ENCODE measurements at regions not wholly inside any gene's neighbourhood (a gene's known extent, or its start where the extent isn't known, plus 50 kb on each side); places are given as distances from the start of the nearest gene placed in this dataset.

DNA sequence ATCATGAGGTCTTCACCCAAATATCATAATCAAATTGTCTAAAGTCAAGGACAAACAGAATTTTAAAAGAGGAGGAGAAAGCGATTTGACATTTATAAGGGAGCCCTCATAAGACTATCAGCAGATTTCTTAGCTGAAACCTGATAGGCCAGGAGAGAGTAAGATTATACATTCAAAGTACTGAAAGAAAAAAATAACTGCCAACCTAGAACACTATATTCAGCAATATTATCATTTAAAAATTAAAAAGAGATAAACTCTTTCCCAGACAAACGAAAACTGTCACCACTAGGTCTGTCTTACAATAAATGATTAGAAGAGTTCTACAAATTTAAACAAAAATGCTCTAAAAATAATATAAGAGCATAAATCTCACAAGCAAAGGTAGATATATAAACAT is 154.1 kb upstream of the TMEM106B start:
- WGBS, result 69% methylated on average over 2 of the region's 2 CpGs
- H3K4me1 ChIP-seq (ENCODE audit: control insufficient read depth in 4 of 4, insufficient read depth in 4 of 4, low read length in 3 of 4), result no peaks in the 10 kb centered on the region
- H3K36me3 ChIP-seq (ENCODE audit: control insufficient read depth in 4 of 4, insufficient read depth in 3 of 4, low read depth in 1 of 4, low read length in 3 of 4), result no peaks in the 10 kb centered on the region
- H3K4me3 ChIP-seq (ENCODE audit: low read depth in 1 of 3, low read length in 3 of 3), result no peak overlapping the region
- H3K27ac ChIP-seq (ENCODE audit: low read depth in 1 of 2, low read length in 2 of 2), result no peak overlapping the region
- no peak for TF ChIP-seq RAD21 (IDR thresholded peaks at IDR 0.05)
- TF ChIP-seq TAF1 (conservative IDR thresholded peaks at IDR 0.05), result no peak
- TF ChIP-seq FOXA1 (IDR thresholded peaks at IDR 0.05), result no peak
- TF ChIP-seq, protein P1, sequence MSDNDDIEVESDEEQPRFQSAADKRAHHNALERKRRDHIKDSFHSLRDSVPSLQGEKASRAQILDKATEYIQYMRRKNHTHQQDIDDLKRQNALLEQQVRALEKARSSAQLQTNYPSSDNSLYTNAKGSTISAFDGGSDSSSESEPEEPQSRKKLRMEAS (IDR thresholded peaks at IDR 0.05), result no peak
- no peak for TF ChIP-seq EGR1 (IDR thresholded peaks at IDR 0.05; ENCODE audit: low read depth in 2 of 2)
- no peak for TF ChIP-seq GABPA (IDR thresholded peaks at IDR 0.05 in 1 of 2, conservative IDR thresholded peaks at IDR 0.05 in 1 of 2)
- H3K27me3 ChIP-seq (ENCODE audit: control insufficient read depth in 4 of 4, insufficient read depth in 4 of 4, low read length in 3 of 4), result no peaks in the 10 kb centered on the region
- no peak overlapping the region for H3K9ac ChIP-seq (ENCODE audit: low read depth in 1 of 2, low read length in 2 of 2)
- DNase-seq (ENCODE audit: low spot score), result no peak
- peaks cover 0 to 15% (median 6%) of the 10 kb centered on the region in 4 donors for H3K9me3 ChIP-seq (ENCODE audit: control insufficient read depth in 4 of 4, low read length in 3 of 4)

DNA sequence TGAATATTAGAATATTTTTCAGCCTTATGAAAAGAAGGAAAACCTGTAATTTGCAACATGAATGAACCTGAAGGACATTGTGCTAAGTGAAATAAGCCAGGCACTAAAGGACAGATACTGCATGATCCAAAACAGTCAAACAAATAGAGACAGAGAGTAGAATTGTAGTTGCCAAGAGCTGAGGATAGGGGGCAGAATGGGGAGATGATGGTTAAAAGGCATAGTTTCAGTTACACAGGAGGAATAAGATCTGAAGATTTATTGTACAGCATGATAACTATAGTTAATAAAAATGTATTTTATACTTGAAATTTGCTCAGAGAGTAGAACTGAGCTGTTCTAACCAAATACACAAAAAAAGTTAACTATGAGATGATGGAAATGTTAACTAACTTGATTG is 149.0 kb upstream of the TMEM106B start:
- no peak overlapping the region for H3K27ac ChIP-seq (ENCODE audit: low read depth in 1 of 2, low read length in 2 of 2)
- TF ChIP-seq CTCF (IDR thresholded peaks at IDR 0.05; ENCODE audit: low read depth, low read length, missing input control) (peak; percentile 18), RAD21 (IDR thresholded peaks at IDR 0.05) (peak; percentile 27 to 43), SP1 (IDR thresholded peaks at IDR 0.05) (no peak), NR2F2 (IDR thresholded peaks at IDR 0.05) (no peak), ZBTB33 (IDR thresholded peaks at IDR 0.05) (no peak), GABPA (IDR thresholded peaks at IDR 0.05 in 1 of 2, conservative IDR thresholded peaks at IDR 0.05 in 1 of 2) (no peak)
- TF ChIP-seq, protein P1 (IDR thresholded peaks at IDR 0.05), result no peak
- TF ChIP-seq, protein P2, sequence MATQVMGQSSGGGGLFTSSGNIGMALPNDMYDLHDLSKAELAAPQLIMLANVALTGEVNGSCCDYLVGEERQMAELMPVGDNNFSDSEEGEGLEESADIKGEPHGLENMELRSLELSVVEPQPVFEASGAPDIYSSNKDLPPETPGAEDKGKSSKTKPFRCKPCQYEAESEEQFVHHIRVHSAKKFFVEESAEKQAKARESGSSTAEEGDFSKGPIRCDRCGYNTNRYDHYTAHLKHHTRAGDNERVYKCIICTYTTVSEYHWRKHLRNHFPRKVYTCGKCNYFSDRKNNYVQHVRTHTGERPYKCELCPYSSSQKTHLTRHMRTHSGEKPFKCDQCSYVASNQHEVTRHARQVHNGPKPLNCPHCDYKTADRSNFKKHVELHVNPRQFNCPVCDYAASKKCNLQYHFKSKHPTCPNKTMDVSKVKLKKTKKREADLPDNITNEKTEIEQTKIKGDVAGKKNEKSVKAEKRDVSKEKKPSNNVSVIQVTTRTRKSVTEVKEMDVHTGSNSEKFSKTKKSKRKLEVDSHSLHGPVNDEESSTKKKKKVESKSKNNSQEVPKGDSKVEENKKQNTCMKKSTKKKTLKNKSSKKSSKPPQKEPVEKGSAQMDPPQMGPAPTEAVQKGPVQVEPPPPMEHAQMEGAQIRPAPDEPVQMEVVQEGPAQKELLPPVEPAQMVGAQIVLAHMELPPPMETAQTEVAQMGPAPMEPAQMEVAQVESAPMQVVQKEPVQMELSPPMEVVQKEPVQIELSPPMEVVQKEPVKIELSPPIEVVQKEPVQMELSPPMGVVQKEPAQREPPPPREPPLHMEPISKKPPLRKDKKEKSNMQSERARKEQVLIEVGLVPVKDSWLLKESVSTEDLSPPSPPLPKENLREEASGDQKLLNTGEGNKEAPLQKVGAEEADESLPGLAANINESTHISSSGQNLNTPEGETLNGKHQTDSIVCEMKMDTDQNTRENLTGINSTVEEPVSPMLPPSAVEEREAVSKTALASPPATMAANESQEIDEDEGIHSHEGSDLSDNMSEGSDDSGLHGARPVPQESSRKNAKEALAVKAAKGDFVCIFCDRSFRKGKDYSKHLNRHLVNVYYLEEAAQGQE (IDR thresholded peaks at IDR 0.05), result no peak
- H3K9me3 ChIP-seq (ENCODE audit: control insufficient read depth in 4 of 4, low read length in 3 of 4), result peaks cover 0 to 5% (median 0%) of the 10 kb centered on the region in 4 donors
- no peak for DNase-seq (ENCODE audit: low spot score)
- no peaks in the 10 kb centered on the region for H3K27me3 ChIP-seq (ENCODE audit: control insufficient read depth in 4 of 4, insufficient read depth in 4 of 4, low read length in 3 of 4)
- H3K36me3 ChIP-seq (ENCODE audit: control insufficient read depth in 4 of 4, insufficient read depth in 3 of 4, low read depth in 1 of 4, low read length in 3 of 4), result no peaks in the 10 kb centered on the region
- no peak overlapping the region for H3K9ac ChIP-seq (ENCODE audit: low read depth in 1 of 2, low read length in 2 of 2)
- H3K4me3 ChIP-seq (ENCODE audit: low read depth in 1 of 3, low read length in 3 of 3), result no peak overlapping the region
- no peaks in the 10 kb centered on the region for H3K4me1 ChIP-seq (ENCODE audit: control insufficient read depth in 4 of 4, insufficient read depth in 4 of 4, low read length in 3 of 4)

All from liver (tissue), 8 donors.